HepG2 (cell line): ENCODE measurements at regions not wholly inside any gene's neighbourhood (a gene's known extent, or its start where the extent isn't known, plus 50 kb on each side); places are given as distances from the start of the nearest gene placed in this dataset.
A peak's percentile ranks its signal among the peaks of the same experiment; 100 is the strongest.

Source experiments
- ATF2 ChIP-seq: sonication (generic); formaldehyde crosslinking; IDR thresholded peaks from 2 replicates; pipeline ENCODE4 v1.4.0; 2020; ENCODE audit warnings: missing genetic modification reagents
- CHD2 ChIP-seq: IDR thresholded peaks from 2 replicates; pipeline ENCODE4 v1.6.1; 2011; ENCODE audit warnings: low read depth, low read length, improper control_type of control experiment
- FOXP4 ChIP-seq: sonication (generic); formaldehyde crosslinking; IDR thresholded peaks from 2 replicates; pipeline ENCODE4 v1.4.0; 2020; ENCODE audit warnings: missing genetic modification reagents
- GTF2F1 ChIP-seq: fragments of 150-350 bp; IDR thresholded peaks from 2 replicates; pipeline ENCODE4 v1.6.1; 2014; ENCODE audit warnings: low read length
- HOXA9 ChIP-seq: sonication (generic); formaldehyde crosslinking; IDR thresholded peaks from 2 replicates; pipeline ENCODE4 v1.8.1; 2022; ENCODE audit warnings: missing genetic modification reagents, mild to moderate bottlenecking, moderate library complexity, borderline replicate concordance
- JUN ChIP-seq: sonication (generic); formaldehyde crosslinking; IDR thresholded peaks from 2 replicates; pipeline ENCODE4 v1.4.0; 2020; ENCODE audit warnings: mild to moderate bottlenecking, missing genetic modification reagents
- MIXL1 ChIP-seq: IDR thresholded peaks from 2 replicates; pipeline ENCODE4 v1.6.1; 2016
- NCOA1 ChIP-seq: sonication (generic); formaldehyde crosslinking; IDR thresholded peaks from 2 replicates; pipeline ENCODE4 v1.9.0; 2021; ENCODE audit warnings: missing genetic modification reagents
- NCOA2 ChIP-seq: sonication (generic); formaldehyde crosslinking; IDR thresholded peaks from 2 replicates; pipeline ENCODE4 v1.8.0; 2022; ENCODE audit warnings: inconsistent platforms
- NFIC ChIP-seq: IDR thresholded peaks from 2 replicates; pipeline ENCODE4 v1.6.1; 2012; ENCODE audit warnings: mild to moderate bottlenecking, low read length, inconsistent platforms
- PAXIP1 ChIP-seq: sonication (generic); formaldehyde crosslinking; conservative IDR thresholded peaks from 2 replicates; pipeline ENCODE4 v1.4.0; 2020; ENCODE audit warnings: mild to moderate bottlenecking, missing genetic modification reagents, moderate library complexity
- TFDP2 ChIP-seq: sonication (generic); formaldehyde crosslinking; IDR thresholded peaks from 2 replicates; pipeline ENCODE4 v1.4.0; 2020; ENCODE audit warnings: missing genetic modification reagents
- THYN1 ChIP-seq: sonication (generic); formaldehyde crosslinking; IDR thresholded peaks from 2 replicates; pipeline ENCODE4 v1.8.1; 2023; ENCODE audit warnings: low read depth, mild to moderate bottlenecking, moderate library complexity, missing genetic modification reagents, borderline replicate concordance
- ZMYM2 ChIP-seq: sonication (generic); formaldehyde crosslinking; IDR thresholded peaks from 2 replicates; pipeline ENCODE4 v1.8.0; 2022; ENCODE audit warnings: mild to moderate bottlenecking, missing genetic modification reagents
- ZNF569 ChIP-seq: sonication (generic); formaldehyde crosslinking; IDR thresholded peaks from 2 replicates; pipeline ENCODE4 v1.5.0; 2020; ENCODE audit warnings: mild to moderate bottlenecking, missing genetic modification reagents, moderate library complexity, borderline replicate concordance
- ZNF674 ChIP-seq: sonication (generic); formaldehyde crosslinking; IDR thresholded peaks from 2 replicates; pipeline ENCODE4 v1.5.0; 2020; ENCODE audit warnings: low read depth, mild to moderate bottlenecking, missing genetic modification reagents
- ZNF678 ChIP-seq: sonication (generic); formaldehyde crosslinking; IDR thresholded peaks from 2 replicates; pipeline ENCODE4 v1.4.0; 2020; ENCODE audit warnings: mild to moderate bottlenecking, missing genetic modification reagents
- ZNF792 ChIP-seq: IDR thresholded peaks from 2 replicates; pipeline ENCODE4 v1.6.1; 2016

- TF ChIP-seq FOXP4 (CRISPR knock-in tag) = peak; percentile 99
- 0 out of 2 replicates have a peak, but pooled peaks have one; percentile 28 for TF ChIP-seq JUN (CRISPR knock-in tag)
- no peak for TF ChIP-seq ZNF569 (CRISPR knock-in tag)
- TF ChIP-seq NFIC = peak; percentile 87; the same call in 1 of the 2 replicates
- TF ChIP-seq HOXA9 (CRISPR knock-in tag) = peak; percentile 43; the same call in 1 of the 2 replicates
- TF ChIP-seq ZNF792 (CRISPR knock-in tag) = peak; percentile 85
- no peak for TF ChIP-seq ZNF674 (CRISPR knock-in tag)
- TF ChIP-seq ATF2 (CRISPR knock-in tag) = peak; percentile 84
- no peak for TF ChIP-seq GTF2F1
- no peak for TF ChIP-seq ZMYM2 (CRISPR knock-in tag)
- TF ChIP-seq NCOA1 (CRISPR knock-in tag) = peak; percentile 68; the same call in 1 of the 2 replicates
- TF ChIP-seq NCOA2 (CRISPR knock-in tag) = peak; percentile 97
- TF ChIP-seq ZNF678 (CRISPR knock-in tag) = no peak
- peak; percentile 48; the same call in 1 of the 2 replicates for TF ChIP-seq TFDP2
- peak; percentile 94 for TF ChIP-seq PAXIP1 (CRISPR knock-in tag)
- TF ChIP-seq CHD2 = no peak
- TF ChIP-seq MIXL1 (CRISPR knock-in tag) = peak; percentile 98
- TF ChIP-seq THYN1 (CRISPR knock-in tag) = no peak
Measured at GRCh38 chr2:45274250-45274926, 265.1 kb upstream of the SIX2 start (continued).
